T47D (cell line): ENCODE measurements at regions not wholly inside any gene's neighbourhood (a gene's known extent, or its start where the extent isn't known, plus 50 kb on each side); places are given as distances from the start of the nearest gene placed in this dataset.
"Not testable (repeated sequence)": the region's sequence is repeated elsewhere in the genome, so short reads cannot be mapped to it uniquely, and the experiment has no call there.

ENCODE experiments used
- DNase-seq, 2 experiments: peaks; one replicate each; pipeline versions ENCODE4 v3.0.0 to v3.0.0-alpha.2; 2011 to 2012; ENCODE audit warnings: low read depth in 1 of 2, low spot score in 1 of 2
- JUND ChIP-seq: IDR thresholded peaks from 2 replicates; pipeline ENCODE4 v1.6.1; 2012; ENCODE audit warnings: low read depth
- in situ Hi-C: cut with HindIII; loops from 2 replicates; pipeline ENCODE4 v1.10.0; 2016; ENCODE audit warnings: low sequenced_read_pairs, low pct_unique_long_range_greater_than_20kb

GRCh38 chr10:18886102-18886501 is 162.5 kb upstream of the MALRD1 start:
- DNase-seq: no peak
- TF ChIP-seq JUND: no peak
- in situ Hi-C loops: no loop called here

DNA sequence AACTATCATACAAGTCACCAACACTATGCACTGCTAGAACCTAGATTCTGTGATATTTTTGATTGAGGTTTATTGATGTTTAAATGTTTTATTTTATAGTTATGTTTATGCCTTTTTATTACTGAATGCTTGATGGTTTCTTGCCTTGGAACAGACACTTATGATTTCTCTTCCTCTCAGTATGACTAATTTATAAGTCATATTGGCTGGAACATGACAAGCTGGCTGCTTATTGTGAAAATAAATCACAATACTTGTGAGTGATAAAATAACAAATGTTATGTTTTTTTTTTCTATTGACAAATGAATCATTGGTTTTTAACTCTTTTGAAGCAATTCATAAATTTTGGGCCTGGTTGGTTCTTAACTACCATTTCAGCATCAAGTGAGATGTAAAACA is 142.0 kb upstream of the MALRD1 start:
- no peak for DNase-seq
- in situ Hi-C loops: no loop called here
- no peak for TF ChIP-seq JUND

GRCh38 chr10:18917431-18917830 is 131.2 kb upstream of the MALRD1 start:
- in situ Hi-C loops, DNase-seq: not testable (repeated sequence)

DNA sequence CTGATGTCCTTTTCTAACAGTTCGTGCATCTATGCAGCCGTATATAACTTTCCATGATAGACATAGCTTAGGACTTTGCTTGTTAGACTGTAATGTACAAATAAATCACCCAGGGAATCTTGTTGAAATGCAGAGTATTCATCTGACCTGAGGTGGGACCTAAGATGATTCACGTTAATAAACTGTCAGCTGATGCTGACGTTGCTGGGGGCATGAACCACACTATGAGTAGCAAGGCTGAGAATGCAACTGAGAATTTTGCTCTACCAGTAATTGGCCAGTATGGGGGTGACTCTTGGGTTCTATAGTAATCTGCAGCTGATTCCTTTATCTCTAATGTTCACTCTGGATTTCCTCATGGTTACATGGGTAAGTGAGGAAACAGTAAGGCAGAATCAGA is 130.1 kb upstream of the MALRD1 start:
- in situ Hi-C loops: no loop called here
- no peak for TF ChIP-seq JUND
- DNase-seq: no peak

- in situ Hi-C loops: no loop called here
- DNase-seq: no peak
- TF ChIP-seq JUND: no peak
These were observed 99.2 kb upstream of the MALRD1 start for GRCh38 chr10:18949391-18949790.

DNA sequence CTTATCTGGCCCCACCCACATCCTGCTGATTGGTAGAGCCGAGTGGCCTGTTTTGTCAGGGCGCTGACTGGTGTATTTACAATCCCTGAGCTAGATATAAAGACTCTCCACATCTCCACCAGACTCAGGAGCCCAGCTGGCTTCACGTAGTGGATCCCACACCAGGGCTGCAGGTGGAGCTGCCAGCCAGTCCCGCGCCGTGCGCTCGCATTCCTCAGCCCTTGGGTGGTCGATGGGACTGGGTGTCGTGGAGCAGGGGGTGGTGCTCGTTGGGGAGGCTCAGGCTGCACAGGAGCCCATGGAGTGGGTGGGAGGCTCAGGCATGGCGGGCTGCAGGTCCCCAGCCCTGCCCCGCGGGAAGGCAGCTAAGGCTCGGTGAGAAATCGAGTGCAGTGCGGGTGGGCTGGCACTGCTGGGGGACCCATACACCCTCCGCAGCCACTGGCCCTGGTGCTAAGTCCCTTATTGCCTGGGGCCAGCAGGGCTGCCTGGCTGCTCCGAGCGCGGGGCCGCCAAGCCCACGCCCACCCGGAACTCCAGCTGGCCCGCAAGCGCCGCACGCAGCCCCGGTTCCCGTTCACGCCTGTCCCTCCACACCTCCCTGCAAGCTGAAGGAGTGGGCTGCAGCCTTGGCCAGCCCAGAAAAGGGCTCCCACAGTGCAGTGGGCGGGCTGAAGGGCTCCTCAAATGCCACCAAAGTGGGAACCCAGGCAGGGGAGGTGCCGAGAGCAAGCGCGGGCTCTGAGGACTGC is 97.4 kb upstream of the MALRD1 start:
- in situ Hi-C loops: not testable (repeated sequence)
- peak in 1 of 2 experiments; percentile 4 for DNase-seq

DNA sequence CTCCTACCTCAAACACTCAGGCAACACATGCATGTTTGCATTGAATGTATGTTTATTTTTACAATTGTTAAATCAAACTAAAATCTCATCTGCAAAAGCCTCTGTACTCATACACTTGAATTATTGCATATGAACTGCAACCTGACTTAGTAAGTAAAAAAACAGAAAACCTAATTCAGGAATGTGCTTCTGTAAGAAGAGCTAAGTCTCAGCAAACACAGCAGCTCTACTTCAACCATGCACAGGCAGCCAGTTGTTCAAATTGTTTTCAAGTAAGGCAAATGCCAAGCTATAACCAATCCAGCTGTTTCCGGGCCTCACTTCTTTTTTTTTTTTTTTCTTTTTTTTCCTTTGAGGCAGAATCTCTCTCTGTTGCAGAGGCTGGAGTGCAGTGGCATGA is 93.5 kb upstream of the MALRD1 start:
- in situ Hi-C loops: no loop called here
- no peak for TF ChIP-seq JUND
- DNase-seq: no peak

GRCh38 chr10:18959369-18959768 is 89.2 kb upstream of the MALRD1 start:
- no peak for DNase-seq
- in situ Hi-C loops: no loop called here
- no peak for TF ChIP-seq JUND

DNA sequence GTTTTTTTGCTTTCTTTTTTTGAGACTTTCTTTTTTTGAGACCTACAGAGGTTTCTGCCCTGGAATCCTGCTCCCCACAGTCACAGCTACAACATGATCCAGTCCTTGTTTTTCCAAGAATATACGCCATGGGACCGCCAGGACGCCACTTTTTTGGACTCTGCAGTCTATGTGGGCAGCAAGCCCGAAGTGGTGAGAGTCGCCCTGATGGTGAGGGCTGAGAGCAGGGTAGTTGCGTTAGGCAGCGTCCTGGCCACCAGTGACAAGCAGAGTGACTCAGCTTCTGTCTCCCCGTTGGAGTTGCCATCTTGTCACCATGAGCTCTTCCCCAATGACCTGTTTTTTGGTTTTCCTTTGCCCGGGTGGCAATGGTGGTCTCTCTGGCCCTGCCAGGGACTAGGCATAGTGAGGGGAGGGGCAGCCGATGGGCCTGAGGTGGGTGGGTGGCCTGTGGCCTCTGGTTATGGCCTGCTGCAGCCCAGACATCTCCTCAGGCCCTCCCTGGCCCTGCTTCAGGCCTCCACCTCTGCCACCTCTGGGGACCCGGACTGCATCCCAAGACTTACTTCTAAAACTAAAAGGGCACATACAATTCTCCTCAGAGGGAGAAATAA is 88.0 kb upstream of the MALRD1 start:
- in situ Hi-C loops: no loop called here
- DNase-seq: no peak
- no peak for TF ChIP-seq JUND

DNA sequence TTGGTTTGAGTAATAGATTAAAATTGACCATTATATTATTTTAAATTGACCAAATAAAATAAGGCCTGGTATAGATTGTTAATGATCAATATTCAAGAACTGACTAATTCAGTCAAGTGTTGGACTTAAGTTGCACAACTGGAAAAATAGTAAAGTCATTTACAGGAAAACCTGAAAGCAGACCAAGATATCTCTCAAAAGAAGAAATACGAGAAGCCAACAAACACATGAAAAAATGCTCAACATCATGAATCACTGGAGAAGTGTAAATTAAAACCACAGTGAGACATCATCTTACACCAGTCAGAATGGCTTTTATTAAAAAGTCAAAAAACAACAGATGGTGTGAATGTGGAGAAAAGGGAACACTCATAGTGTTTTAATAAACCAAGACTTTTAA is 80.4 kb upstream of the MALRD1 start:
- no peak for TF ChIP-seq JUND
- no peak for DNase-seq
- in situ Hi-C loops: no loop called here

- no peak for DNase-seq
- TF ChIP-seq JUND: no peak
- in situ Hi-C loops: no loop called here
These were observed 71.8 kb upstream of the MALRD1 start for GRCh38 chr10:18976696-18977251.

DNA sequence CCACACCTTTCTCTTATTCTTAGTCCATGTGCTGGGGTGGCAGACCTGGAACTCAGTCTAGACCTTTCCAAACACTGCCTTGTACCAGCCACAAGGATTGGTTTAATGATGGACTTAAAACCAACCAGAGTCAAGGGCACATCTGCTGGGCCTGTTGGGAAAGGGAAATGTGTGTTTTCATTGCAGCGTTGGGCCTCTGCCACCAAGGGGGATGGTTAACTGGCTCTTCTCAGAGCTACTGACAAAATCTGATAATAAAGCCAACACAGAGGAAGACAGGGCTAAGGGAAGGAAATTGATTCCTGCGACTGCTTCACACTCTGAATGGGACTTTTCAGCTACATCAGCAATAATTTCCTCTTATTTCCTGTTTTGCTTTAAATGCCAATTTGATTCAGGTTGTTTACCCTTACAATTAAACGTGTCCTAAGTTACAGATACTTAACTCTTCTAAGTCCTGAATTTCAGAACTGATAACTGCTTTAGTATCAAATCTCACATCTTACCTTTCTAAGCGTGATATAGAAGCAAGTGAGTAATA is 68.4 kb upstream of the MALRD1 start:
- no peak for TF ChIP-seq JUND
- in situ Hi-C loops: no loop called here
- DNase-seq: no peak

DNA sequence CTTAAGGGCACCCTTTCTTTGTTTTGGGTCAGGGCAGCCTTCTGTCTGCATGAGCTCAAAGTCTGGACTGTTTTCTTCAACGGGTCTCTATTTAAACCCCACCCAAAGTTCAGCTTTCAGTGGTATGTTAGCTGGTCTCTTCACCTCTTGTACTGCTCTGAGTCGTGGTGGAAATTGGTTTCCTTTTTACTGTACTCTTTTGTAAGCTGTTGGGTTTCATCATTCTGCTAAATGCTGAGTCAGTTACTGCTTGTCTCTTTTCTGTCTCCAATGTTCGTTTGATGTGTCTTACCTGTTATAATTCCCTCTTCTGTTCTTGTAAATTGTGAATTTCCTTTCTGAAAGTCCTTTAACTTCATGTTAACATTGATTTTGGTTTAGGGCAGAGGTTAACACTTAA is 64.1 kb upstream of the MALRD1 start:
- TF ChIP-seq JUND: no peak
- in situ Hi-C loops: no loop called here
- DNase-seq: no peak

DNA sequence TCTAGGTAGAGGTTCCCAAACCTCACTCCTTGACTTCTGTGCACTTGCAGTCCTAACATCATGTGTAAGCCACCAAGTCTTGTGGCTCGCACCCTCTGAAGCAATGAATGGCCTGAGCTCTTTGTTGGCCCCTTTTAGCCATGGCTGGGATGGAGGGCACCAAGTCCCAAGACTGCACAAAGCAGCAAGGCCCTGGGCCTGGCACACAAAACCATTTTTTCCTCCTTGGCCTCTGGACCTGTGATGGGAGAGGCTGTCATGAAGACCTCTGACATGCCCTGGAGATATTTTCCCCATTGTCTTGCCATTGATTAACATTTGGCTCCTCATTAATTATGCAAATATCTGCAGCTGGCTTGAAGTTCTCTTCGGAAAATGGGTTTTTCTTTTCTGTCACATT is 60.3 kb upstream of the MALRD1 start:
- DNase-seq: no peak
- in situ Hi-C loops: no loop called here

More for the DNA sequence above, 60.3 kb upstream of the MALRD1 start:
- no peak for TF ChIP-seq JUND
